Naive thymus-derived CD4-positive, alpha-beta T cell (primary cell): ENCODE measurements at regions not wholly inside any gene's neighbourhood (a gene's known extent, or its start where the extent isn't known, plus 50 kb on each side); places are given as distances from the start of the nearest gene placed in this dataset.

Source experiments
- ATAC-seq: fragments of 150-1000 bp; cut with Tn5 transposase; 2 replicates; pipeline ENCODE4 v1.10.0; 2021; ENCODE audit warnings: mild to moderate bottlenecking, moderate library complexity
- CTCF ChIA-PET: fragments of 350-600 bp; sonication (Branson Sonifier 250); formaldehyde crosslinking; loops from one replicate; lab custom pipeline; 2021; ENCODE audit warnings: antibody characterized with exemption; lab: Charles Lee
- POLR2A ChIA-PET: fragments of 350-600 bp; sonication (Branson Sonifier 250); formaldehyde crosslinking; loops from one replicate; lab custom pipeline; 2021; ENCODE audit warnings: antibody characterized with exemption, inconsistent platforms; lab: Charles Lee
- DNase-seq, 9 donors: peaks; one replicate each; pipeline versions ENCODE4 v3.0.0 to v3.0.0-alpha.2; 2020 to 2022; ENCODE audit warnings: mixed read lengths in 1 of 9
- H3K27ac ChIP-seq: one replicate; pipeline ENCODE4 v1.7.0; 2013; ENCODE audit warnings: mild to moderate bottlenecking, low read depth, low read length, moderate library complexity
- H3K27me3 ChIP-seq, 2 donors: one replicate each; pipeline ENCODE4 v1.7.0; 2013; ENCODE audit warnings: low read length in 2 of 2, mild to moderate bottlenecking in 2 of 2, moderate library complexity in 2 of 2; ENCODE audit not compliant: control insufficient read depth in 2 of 2, insufficient read depth in 2 of 2
- H3K36me3 ChIP-seq, 3 experiments: 1 replicate in 2 of 3; 2 replicates in 1 of 3; pipeline ENCODE4 v1.7.0; 2013; ENCODE audit warnings: low read length in 3 of 3, mild to moderate bottlenecking in 3 of 3, moderate library complexity in 1 of 3; ENCODE audit not compliant: insufficient read depth in 3 of 3, control insufficient read depth in 2 of 3
- H3K4me1 ChIP-seq, 2 donors: one replicate each; pipeline ENCODE4 v1.7.0; 2013; ENCODE audit warnings: low read length in 2 of 2, mild to moderate bottlenecking in 2 of 2, moderate library complexity in 1 of 2; ENCODE audit not compliant: control insufficient read depth in 2 of 2, insufficient read depth in 2 of 2
- H3K4me3 ChIP-seq: 2 replicates; pipeline ENCODE4 v1.7.0; 2013; ENCODE audit warnings: mild to moderate bottlenecking, low read length
- H3K9me3 ChIP-seq, 3 experiments: 1 replicate in 2 of 3; 2 replicates in 1 of 3; pipeline ENCODE4 v1.7.0; 2013; ENCODE audit warnings: low read length in 3 of 3; ENCODE audit not compliant: control insufficient read depth in 2 of 3
- H3K27ac Mint-ChIP-seq, 9 donors: one replicate each; pipeline ENCODE4 v1.8.0; 2020 to 2022; ENCODE audit warnings: mixed read lengths in 9 of 9, mild to moderate bottlenecking in 8 of 9, moderate library complexity in 5 of 9, inconsistent platforms in 2 of 9
- H3K27me3 Mint-ChIP-seq, 5 donors: one replicate each; pipeline ENCODE4 v1.8.0; 2021 to 2022; ENCODE audit warnings: mixed read lengths in 5 of 5, mild to moderate bottlenecking in 1 of 5
- H3K36me3 Mint-ChIP-seq, 5 donors: one replicate each; pipeline ENCODE4 v1.8.0; 2020 to 2022; ENCODE audit warnings: mixed read lengths in 5 of 5, mild to moderate bottlenecking in 3 of 5, inconsistent platforms in 1 of 5
- H3K4me1 Mint-ChIP-seq, 7 donors: one replicate each; pipeline ENCODE4 v1.8.0; 2020 to 2022; ENCODE audit warnings: mixed read lengths in 7 of 7, mild to moderate bottlenecking in 3 of 7, inconsistent platforms in 1 of 7
- H3K4me3 Mint-ChIP-seq, 10 donors: one replicate each; pipeline ENCODE4 v1.8.0; 2020 to 2022; ENCODE audit warnings: mild to moderate bottlenecking in 10 of 10, mixed read lengths in 10 of 10, moderate library complexity in 6 of 10, inconsistent platforms in 2 of 10
- H3K9me3 Mint-ChIP-seq, 11 donors: one replicate each; pipeline ENCODE4 v1.8.0; 2020 to 2022; ENCODE audit warnings: mixed read lengths in 11 of 11, mild to moderate bottlenecking in 4 of 11, inconsistent platforms in 1 of 11, moderate library complexity in 1 of 11
- intact Hi-C, 2 donors: fragments of 100-400 bp; cut with micrococcal nuclease; formaldehyde crosslinking; loops; one replicate each; pipeline ENCODE4 v1.15.1; 2023

- ChIA-PET CTCF (no interaction called here), POLR2A (no interaction called here)
- no peaks in the 10 kb centered on the region for H3K36me3 ChIP-seq
- ATAC-seq (no peak), DNase-seq (no peak)
- H3K4me3 ChIP-seq, result no peak overlapping the region
- Mint-ChIP-seq H3K27me3 (peaks cover 0 to 47% (median 8%) of the 10 kb centered on the region in 5 donors), H3K36me3 (no peaks in the 10 kb centered on the region), H3K4me3 (no peak overlapping the region), H3K27ac (no peak overlapping the region), H3K4me1 (no peaks in the 10 kb centered on the region), H3K9me3 (peaks cover 0 to 19% (median 4%) of the 10 kb centered on the region in 11 donors)
- intact Hi-C loops, result loop anchor here in 1 of 2 donors (10.0 kb wide), 1 partner anchor 224 kb away; the partner anchor contains the start of genes MECR and PTPRU
- H3K9me3 ChIP-seq, result no peaks in the 10 kb centered on the region
- no peak overlapping the region for H3K27ac ChIP-seq
- H3K27me3 ChIP-seq, result no peaks in the 10 kb centered on the region
- H3K4me1 ChIP-seq, result no peaks in the 10 kb centered on the region
These were observed 222.7 kb downstream of the PTPRU start for GRCh38 chr1:29458737-29459619.

- Histone ChIP-seq H3K9me3 (no peaks in the 10 kb centered on the region), H3K36me3 (no peaks in the 10 kb centered on the region), H3K27me3 (no peaks in the 10 kb centered on the region), H3K4me3 (no peak overlapping the region), H3K4me1 (no peaks in the 10 kb centered on the region), H3K27ac (no peak overlapping the region)
- Mint-ChIP-seq H3K4me3 (no peak overlapping the region), H3K27me3 (peaks cover 0 to 54% (median 7%) of the 10 kb centered on the region in 5 donors), H3K4me1 (no peaks in the 10 kb centered on the region), H3K36me3 (no peaks in the 10 kb centered on the region), H3K27ac (no peak overlapping the region), H3K9me3 (peaks cover 0 to 14% (median 0%) of the 10 kb centered on the region in 11 donors)
- intact Hi-C loops, result loop anchor here in 1 of 2 donors (10.0 kb wide), 1 partner anchor 223 kb away; the partner anchor contains the start of genes MECR and PTPRU
- DNase-seq (no peak), ATAC-seq (no peak)
- CTCF ChIA-PET, result no interaction called here
- POLR2A ChIA-PET, result no interaction called here
These were observed 221.4 kb downstream of the PTPRU start for GRCh38 chr1:29457496-29458368.

GRCh38 chr1:29456685-29457435 lies 220.5 kb downstream of the PTPRU start:
- intact Hi-C loops, result loop anchor here in 1 of 2 donors (10.0 kb wide), 1 partner anchor 222 kb away; the partner anchor contains the start of genes MECR and PTPRU
- ChIA-PET POLR2A (no interaction called here), CTCF (no interaction called here)
- Mint-ChIP-seq H3K4me1 (no peaks in the 10 kb centered on the region), H3K4me3 (no peak overlapping the region), H3K27ac (no peak overlapping the region), H3K36me3 (no peaks in the 10 kb centered on the region), H3K9me3 (peaks cover 0 to 14% (median 0%) of the 10 kb centered on the region in 11 donors), H3K27me3 (peaks cover 0 to 50% (median 7%) of the 10 kb centered on the region in 5 donors)
- H3K27me3 ChIP-seq, result no peaks in the 10 kb centered on the region
- H3K27ac ChIP-seq, result no peak overlapping the region
- DNase-seq, result no peak
- H3K9me3 ChIP-seq, result no peaks in the 10 kb centered on the region
- H3K4me3 ChIP-seq, result no peak overlapping the region
- no peaks in the 10 kb centered on the region for H3K36me3 ChIP-seq
- no peak for ATAC-seq
- no peaks in the 10 kb centered on the region for H3K4me1 ChIP-seq

GRCh38 chr1:29455781-29456180 lies 219.5 kb downstream of the PTPRU start:
- ChIA-PET CTCF (no interaction called here), POLR2A (no interaction called here)
- no peak overlapping the region for H3K4me3 Mint-ChIP-seq
- Histone ChIP-seq H3K9me3 (no peaks in the 10 kb centered on the region), H3K27ac (no peak overlapping the region), H3K27me3 (no peaks in the 10 kb centered on the region), H3K4me1 (no peaks in the 10 kb centered on the region), H3K36me3 (no peaks in the 10 kb centered on the region), H3K4me3 (no peak overlapping the region)
- H3K27me3 Mint-ChIP-seq, result peaks cover 0 to 49% (median 7%) of the 10 kb centered on the region in 5 donors
- no peak overlapping the region for H3K27ac Mint-ChIP-seq
- ATAC-seq, result no peak
- intact Hi-C loops, result loop anchor here in 1 of 2 donors (10.0 kb wide), 1 partner anchor 221 kb away; the partner anchor contains the start of genes MECR and PTPRU
- H3K4me1 Mint-ChIP-seq, result no peaks in the 10 kb centered on the region
- peaks cover 0 to 14% (median 0%) of the 10 kb centered on the region in 11 donors for H3K9me3 Mint-ChIP-seq
- H3K36me3 Mint-ChIP-seq, result no peaks in the 10 kb centered on the region
- DNase-seq, result no peak

GRCh38 chr1:29454616-29455380 lies 218.5 kb downstream of the PTPRU start:
- Mint-ChIP-seq H3K36me3 (no peaks in the 10 kb centered on the region), H3K27ac (no peak overlapping the region), H3K9me3 (peaks cover 0 to 14% (median 0%) of the 10 kb centered on the region in 11 donors), H3K27me3 (peaks cover 0 to 49% (median 7%) of the 10 kb centered on the region in 5 donors), H3K4me1 (no peaks in the 10 kb centered on the region), H3K4me3 (no peak overlapping the region)
- Histone ChIP-seq H3K27me3 (no peaks in the 10 kb centered on the region), H3K4me1 (no peaks in the 10 kb centered on the region), H3K9me3 (no peaks in the 10 kb centered on the region), H3K27ac (no peak overlapping the region), H3K4me3 (no peak overlapping the region), H3K36me3 (no peaks in the 10 kb centered on the region)
- peak; percentile 12 for ATAC-seq
- intact Hi-C loops, result loop anchor here in 1 of 2 donors (10.0 kb wide), 1 partner anchor 220 kb away; the partner anchor contains the start of genes MECR and PTPRU
- DNase-seq, result no peak
- POLR2A ChIA-PET, result no interaction called here
- CTCF ChIA-PET, result no interaction called here
